ENCODE measurements at regions not wholly inside any gene's neighbourhood (a gene's known extent, or its start where the extent isn't known, plus 50 kb on each side); places are given as distances from the start of the nearest gene placed in this dataset.

DNA sequence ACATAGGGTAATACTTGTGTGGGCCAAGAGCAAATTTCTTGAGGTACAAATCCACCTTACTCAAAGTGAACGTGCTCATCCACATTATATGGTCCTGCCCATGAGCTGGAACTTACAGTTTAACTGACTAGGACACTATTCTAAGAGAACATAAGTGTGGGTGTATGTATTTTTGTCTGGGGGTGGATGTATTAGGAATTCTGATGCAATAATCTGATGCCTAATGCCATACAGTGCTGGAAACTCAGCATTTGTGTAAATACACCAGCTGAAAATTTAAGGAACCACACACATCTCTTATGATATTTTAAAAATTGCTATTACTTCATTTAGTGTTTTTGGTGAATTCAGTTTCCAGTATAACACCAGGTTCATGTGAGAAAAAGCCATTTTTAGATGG is 1350.7 kb downstream of the ZPLD1 start:
- TF ChIP-seq, protein P1, sequence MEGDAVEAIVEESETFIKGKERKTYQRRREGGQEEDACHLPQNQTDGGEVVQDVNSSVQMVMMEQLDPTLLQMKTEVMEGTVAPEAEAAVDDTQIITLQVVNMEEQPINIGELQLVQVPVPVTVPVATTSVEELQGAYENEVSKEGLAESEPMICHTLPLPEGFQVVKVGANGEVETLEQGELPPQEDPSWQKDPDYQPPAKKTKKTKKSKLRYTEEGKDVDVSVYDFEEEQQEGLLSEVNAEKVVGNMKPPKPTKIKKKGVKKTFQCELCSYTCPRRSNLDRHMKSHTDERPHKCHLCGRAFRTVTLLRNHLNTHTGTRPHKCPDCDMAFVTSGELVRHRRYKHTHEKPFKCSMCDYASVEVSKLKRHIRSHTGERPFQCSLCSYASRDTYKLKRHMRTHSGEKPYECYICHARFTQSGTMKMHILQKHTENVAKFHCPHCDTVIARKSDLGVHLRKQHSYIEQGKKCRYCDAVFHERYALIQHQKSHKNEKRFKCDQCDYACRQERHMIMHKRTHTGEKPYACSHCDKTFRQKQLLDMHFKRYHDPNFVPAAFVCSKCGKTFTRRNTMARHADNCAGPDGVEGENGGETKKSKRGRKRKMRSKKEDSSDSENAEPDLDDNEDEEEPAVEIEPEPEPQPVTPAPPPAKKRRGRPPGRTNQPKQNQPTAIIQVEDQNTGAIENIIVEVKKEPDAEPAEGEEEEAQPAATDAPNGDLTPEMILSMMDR (IDR thresholded peaks at IDR 0.05; ENCODE audit: insufficient read depth, low read depth, low read length): no peak
- Histone ChIP-seq H3K27me3 (ENCODE audit: control insufficient read depth, insufficient read depth, low read length) (no peaks in the 10 kb centered on the region), H3K36me3 (ENCODE audit: control insufficient read depth, insufficient read depth, low read length) (no peaks in the 10 kb centered on the region), H3K4me3 (ENCODE audit: low read depth, low read length) (no peak overlapping the region)
- CTCF ChIA-PET: no interaction called here
- POLR2A ChIA-PET: no interaction called here
- DNase-seq (ENCODE audit: low read depth): no peak

DNA sequence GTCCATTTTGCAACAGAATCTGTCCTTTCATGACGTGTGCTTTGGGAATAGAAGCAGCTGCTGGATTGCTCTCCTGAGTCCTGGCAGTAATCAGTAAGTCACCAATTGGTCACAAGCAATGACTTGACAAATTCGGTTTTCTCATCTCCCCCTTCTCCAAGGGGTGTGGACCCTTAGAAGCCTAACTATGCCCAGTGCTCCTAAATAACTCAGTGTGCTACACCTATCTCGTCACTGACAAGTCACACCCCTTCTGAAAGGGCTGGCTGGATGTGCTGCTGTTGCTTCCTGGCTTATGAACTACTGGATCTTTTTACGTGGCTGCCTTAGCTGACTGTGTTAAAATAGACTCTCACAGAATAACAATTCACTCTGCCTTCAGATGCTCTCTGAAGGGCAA is 1351.5 kb downstream of the ZPLD1 start:
- no peak for DNase-seq (ENCODE audit: low read depth)
- Histone ChIP-seq H3K27me3 (ENCODE audit: control insufficient read depth, insufficient read depth, low read length) (no peaks in the 10 kb centered on the region), H3K4me3 (ENCODE audit: low read depth, low read length) (no peak overlapping the region), H3K36me3 (ENCODE audit: control insufficient read depth, insufficient read depth, low read length) (no peaks in the 10 kb centered on the region)
- POLR2A ChIA-PET: no interaction called here
- CTCF ChIA-PET: no interaction called here
- TF ChIP-seq, protein P1 (IDR thresholded peaks at IDR 0.05; ENCODE audit: insufficient read depth, low read depth, low read length): no peak

DNA sequence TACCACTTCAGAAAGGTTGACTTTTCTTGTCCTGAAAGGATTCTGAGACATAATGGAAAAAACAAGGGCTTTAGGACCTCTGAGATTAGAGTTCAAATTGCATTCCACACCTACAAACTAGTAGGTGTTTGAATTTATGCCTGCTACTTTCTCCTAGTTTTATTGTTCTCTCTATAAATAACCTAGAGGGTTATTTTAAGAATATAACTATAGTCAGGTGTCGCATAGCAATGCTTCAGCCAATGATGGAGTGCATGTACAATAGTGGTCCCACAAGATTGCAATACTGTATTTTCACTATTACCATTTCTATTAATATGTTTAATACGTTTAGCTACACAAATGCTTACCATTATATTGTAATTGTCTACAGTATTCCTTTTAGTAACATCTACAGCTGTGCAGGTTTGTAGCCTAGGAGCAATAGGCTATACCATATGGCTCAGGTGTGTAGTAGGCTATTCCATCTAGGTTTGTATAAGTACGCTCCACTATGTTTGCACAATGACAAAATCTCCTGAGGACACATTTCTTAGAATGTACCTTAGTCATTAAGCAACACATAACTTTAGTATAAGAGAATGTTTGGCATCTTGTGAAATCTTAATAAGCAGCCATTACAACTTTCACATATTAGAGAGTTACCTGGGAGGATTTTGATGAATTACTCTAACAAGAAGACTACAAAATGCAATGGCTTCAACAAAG is 1352.5 kb downstream of the ZPLD1 start:
- H3K4me3 ChIP-seq (ENCODE audit: low read depth, low read length): no peak overlapping the region
- H3K36me3 ChIP-seq (ENCODE audit: control insufficient read depth, insufficient read depth, low read length): no peaks in the 10 kb centered on the region
- no peak for DNase-seq (ENCODE audit: low read depth)
- ChIA-PET POLR2A (no interaction called here), CTCF (no interaction called here)
- TF ChIP-seq, protein P1 (IDR thresholded peaks at IDR 0.05; ENCODE audit: insufficient read depth, low read depth, low read length): no peak
- no peaks in the 10 kb centered on the region for H3K27me3 ChIP-seq (ENCODE audit: control insufficient read depth, insufficient read depth, low read length)

DNA sequence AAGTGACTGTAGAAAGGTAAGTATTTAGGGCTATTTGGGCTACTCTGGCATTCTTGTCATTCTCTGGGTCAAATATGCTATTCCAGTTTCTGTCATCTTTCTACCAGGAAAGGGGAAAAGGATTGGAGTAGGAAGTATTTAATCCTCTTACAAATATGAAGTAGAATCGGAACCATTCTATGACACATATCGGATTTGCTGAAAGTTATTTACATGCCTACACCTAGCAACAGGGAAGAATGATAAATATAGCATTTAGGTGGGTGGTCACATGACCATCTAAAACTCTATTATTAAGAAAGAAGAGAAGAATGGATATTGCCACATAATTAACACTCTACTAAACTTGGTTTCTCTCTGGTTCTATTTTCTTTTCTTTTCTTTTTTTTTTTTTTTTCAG is 1353.1 kb downstream of the ZPLD1 start:
- CTCF ChIA-PET: no interaction called here
- DNase-seq (ENCODE audit: low read depth): no peak
- no peaks in the 10 kb centered on the region for H3K36me3 ChIP-seq (ENCODE audit: control insufficient read depth, insufficient read depth, low read length)
- POLR2A ChIA-PET: no interaction called here
- no peaks in the 10 kb centered on the region for H3K27me3 ChIP-seq (ENCODE audit: control insufficient read depth, insufficient read depth, low read length)
- TF ChIP-seq, protein P1 (IDR thresholded peaks at IDR 0.05; ENCODE audit: insufficient read depth, low read depth, low read length): no peak
- no peak overlapping the region for H3K4me3 ChIP-seq (ENCODE audit: low read depth, low read length)

DNA sequence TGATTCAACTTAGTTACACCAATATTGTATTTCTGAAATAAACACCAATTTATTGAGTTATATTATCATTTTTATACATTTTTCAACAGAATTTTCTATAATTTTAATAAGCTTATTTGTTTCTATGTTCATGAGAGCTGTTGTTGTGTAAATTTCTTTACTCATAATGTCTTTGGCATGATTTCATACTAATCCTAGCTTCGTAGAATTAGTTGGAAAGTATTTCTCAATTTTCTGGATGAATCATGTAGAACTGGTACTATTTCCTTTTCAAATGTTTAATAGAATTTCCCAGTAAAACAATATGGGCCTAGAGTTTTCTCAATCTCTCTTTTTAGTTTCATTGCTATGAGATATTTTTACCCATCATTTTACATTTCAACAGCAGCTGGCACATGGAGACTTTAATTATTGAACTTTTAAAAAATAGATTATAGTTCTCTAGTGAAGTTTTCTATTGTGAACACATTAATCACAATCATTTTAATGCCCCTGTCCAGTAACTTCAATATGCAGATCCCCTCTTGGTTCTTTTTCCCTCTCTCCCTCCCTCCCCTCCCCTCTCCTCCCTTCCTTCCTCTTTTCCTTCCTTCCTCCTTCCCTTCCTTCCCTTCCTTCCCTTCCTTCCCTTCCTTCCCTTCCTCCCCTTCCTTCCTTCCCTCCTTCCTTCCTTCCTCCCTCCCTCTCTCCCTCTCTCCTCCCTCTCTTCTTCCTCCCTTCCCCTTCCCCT is 1357.1 kb downstream of the ZPLD1 start:
- Histone ChIP-seq H3K36me3 (ENCODE audit: control insufficient read depth, insufficient read depth, low read length) (no peaks in the 10 kb centered on the region), H3K27me3 (ENCODE audit: control insufficient read depth, insufficient read depth, low read length) (no peaks in the 10 kb centered on the region), H3K4me3 (ENCODE audit: low read depth, low read length) (no peak overlapping the region)
- DNase-seq (ENCODE audit: low read depth): no peak
- TF ChIP-seq, protein P1 (IDR thresholded peaks at IDR 0.05; ENCODE audit: insufficient read depth, low read depth, low read length): no peak
- CTCF ChIA-PET: no interaction called here
- POLR2A ChIA-PET: no interaction called here

Data from BJ (cell line).